Stomach (tissue), 8 donors: ENCODE measurements at regions not wholly inside any gene's neighbourhood (a gene's known extent, or its start where the extent isn't known, plus 50 kb on each side); places are given as distances from the start of the nearest gene placed in this dataset.
"Not testable (repeated sequence)": the region's sequence is repeated elsewhere in the genome, so short reads cannot be mapped to it uniquely, and the experiment has no call there.

Source experiments
- DNase-seq, 2 donors: peaks; one replicate each; pipeline versions ENCODE4 v3.0.0 to v3.0.0-alpha.2; 2013 to 2019
- H3K27ac ChIP-seq, 5 donors: fragments of 200-600 bp in 4 of 5; sonication (generic) in 4 of 5; one replicate each; pipeline ENCODE4 v1.5.1; 2013 to 2019; ENCODE audit warnings: mild to moderate bottlenecking in 1 of 5, moderate library complexity in 1 of 5
- H3K27me3 ChIP-seq, 3 donors: fragments of 200-600 bp; sonication (generic); one replicate each; pipeline ENCODE4 v1.5.1; 2017 to 2019; ENCODE audit warnings: mixed run types in 1 of 3
- H3K36me3 ChIP-seq, 4 donors: fragments of 200-600 bp; sonication (generic); 1 replicate in 3 of 4; 2 replicates in 1 of 4; pipeline ENCODE4 v1.5.1; 2016 to 2019
- H3K4me1 ChIP-seq, 4 donors: fragments of 200-600 bp; sonication (generic); one replicate each; pipeline ENCODE4 v1.5.1; 2016 to 2019
- H3K4me3 ChIP-seq, 4 donors: fragments of 200-600 bp; sonication (generic) in 3 of 4; one replicate each; pipeline ENCODE4 v1.5.1; 2016 to 2019; ENCODE audit warnings: mild to moderate bottlenecking in 1 of 4
- H3K9me3 ChIP-seq, 4 donors: fragments of 200-600 bp; sonication (generic); one replicate each; pipeline ENCODE4 v1.5.1; 2016 to 2019
- CTCF ChIP-seq, 7 experiments: fragments of 450-650 bp in 4 of 7; fragments of 200-600 bp in 3 of 7; sonication (generic) in 3 of 7; IDR thresholded peaks; one replicate each; pipeline ENCODE4 v1.5.1; 2016 to 2019; ENCODE audit warnings: antibody characterized with exemption in 7 of 7, control low read depth in 2 of 7, mild to moderate bottlenecking in 1 of 7
- EP300 ChIP-seq: sonication (generic); formaldehyde crosslinking; IDR thresholded peaks from one replicate; pipeline ENCODE4 v1.6.1; 2017; ENCODE audit warnings: antibody characterized with exemption
- POLR2A ChIP-seq, 4 donors: fragments of 450-650 bp; IDR thresholded peaks; one replicate each; pipeline ENCODE4 v1.6.1; 2016; ENCODE audit warnings: antibody characterized with exemption in 4 of 4, control low read depth in 2 of 4, mild to moderate bottlenecking in 1 of 4, moderate library complexity in 1 of 4
- POLR2AphosphoS5 ChIP-seq, 3 donors: sonication (generic); formaldehyde crosslinking; IDR thresholded peaks; one replicate each; pipeline ENCODE4 v1.6.1; 2016; ENCODE audit warnings: antibody characterized with exemption in 3 of 3
- WGBS, 5 donors: extraction: QIAGEN DNeasy Blood & Tissue Kit in 3 of 5; methylation state at CpG; one replicate each; pipeline versions ENCODE4 v1.1.5 to v1.1.7; 2013 to 2018; 5-methylcytosine and 5-hydroxymethylcytosine counted together
- intact Hi-C: fragments of 100-400 bp; cut with DNase I; formaldehyde crosslinking; loops from one replicate; pipeline ENCODE4 v1.15.1; 2023; ENCODE audit warnings: low total_unique reads
- donor health status: healthy with polysubstance abuse.
- donor health status: Bipolar disorder and iron deficiency.
- donor health status: healthy.

GRCh38 chr17:69695646-69696045, 281.1 kb downstream of the MAP2K6 start:
- H3K4me1 ChIP-seq, result no peaks in the 10 kb centered on the region
- H3K36me3 ChIP-seq, result no peaks in the 10 kb centered on the region
- no peak for DNase-seq
- H3K4me3 ChIP-seq, result no peak overlapping the region
- intact Hi-C loops, result no loop called here
- no peak overlapping the region for H3K27ac ChIP-seq
- H3K27me3 ChIP-seq, result no peaks in the 10 kb centered on the region
- TF ChIP-seq POLR2AphosphoS5 (IDR thresholded peaks at IDR 0.05), result no peak
- no peak for TF ChIP-seq EP300
- TF ChIP-seq CTCF (IDR thresholded peaks at IDR 0.05), result no peak
- TF ChIP-seq POLR2A (IDR thresholded peaks at IDR 0.05), result no peak
- peaks cover 11 to 18% (median 14%) of the 10 kb centered on the region in 4 donors for H3K9me3 ChIP-seq
- WGBS, 5 donors, result 83 to 91% (median 86%) methylated on average over 6 to 7 of the region's 7 CpGs

- Histone ChIP-seq H3K4me1 (no peaks in the 10 kb centered on the region), H3K27me3 (no peaks in the 10 kb centered on the region), H3K36me3 (no peaks in the 10 kb centered on the region), H3K4me3 (no peak overlapping the region), H3K9me3 (peaks cover 11 to 18% (median 14%) of the 10 kb centered on the region in 4 donors), H3K27ac (no peak overlapping the region)
- 56 to 81% (median 73%) methylated on average over 1 of the region's 1 CpG for WGBS, 5 donors
- DNase-seq, result peak in 1 of 2 donors; percentile 60
- TF ChIP-seq CTCF (IDR thresholded peaks at IDR 0.05) (no peak), POLR2AphosphoS5 (IDR thresholded peaks at IDR 0.05) (no peak), EP300 (no peak), POLR2A (IDR thresholded peaks at IDR 0.05) (no peak)
- intact Hi-C loops, result no loop called here
These were observed 282.2 kb downstream of the MAP2K6 start for GRCh38 chr17:69696650-69697049.

- intact Hi-C loops, H3K4me1 ChIP-seq, H3K27ac ChIP-seq, H3K36me3 ChIP-seq, H3K27me3 ChIP-seq, H3K4me3 ChIP-seq, DNase-seq: not testable (repeated sequence)
- H3K9me3 ChIP-seq, result peaks cover 11 to 18% (median 14%) of the 10 kb centered on the region in 4 donors
These were observed 283.9 kb downstream of the MAP2K6 start for GRCh38 chr17:69698352-69698751.

GRCh38 chr17:69702078-69702477, 287.6 kb downstream of the MAP2K6 start:
- 49 to 76% (median 71%) methylated on average over 1 of the region's 1 CpG for WGBS, 5 donors
- Histone ChIP-seq H3K27ac (no peak overlapping the region), H3K36me3 (no peaks in the 10 kb centered on the region), H3K4me1 (no peaks in the 10 kb centered on the region), H3K27me3 (no peaks in the 10 kb centered on the region), H3K4me3 (no peak overlapping the region), H3K9me3 (peaks cover 11 to 18% (median 14%) of the 10 kb centered on the region in 4 donors)
- TF ChIP-seq CTCF (IDR thresholded peaks at IDR 0.05) (no peak), EP300 (no peak), POLR2AphosphoS5 (IDR thresholded peaks at IDR 0.05) (no peak), POLR2A (IDR thresholded peaks at IDR 0.05) (no peak)
- intact Hi-C loops, result no loop called here
- DNase-seq, result no peak

- no peak for DNase-seq
- Histone ChIP-seq H3K9me3 (peaks cover 4 to 8% (median 6%) of the 10 kb centered on the region in 4 donors), H3K27me3 (no peaks in the 10 kb centered on the region), H3K27ac (no peak overlapping the region), H3K36me3 (no peaks in the 10 kb centered on the region), H3K4me3 (no peak overlapping the region), H3K4me1 (no peaks in the 10 kb centered on the region)
- intact Hi-C loops, result no loop called here
- WGBS, 5 donors, result 53 to 88% (median 78%) methylated on average over 1 of the region's 1 CpG
- no peak for TF ChIP-seq EP300
- TF ChIP-seq POLR2A (IDR thresholded peaks at IDR 0.05), result no peak
- no peak for TF ChIP-seq CTCF (IDR thresholded peaks at IDR 0.05)
- TF ChIP-seq POLR2AphosphoS5 (IDR thresholded peaks at IDR 0.05), result no peak
These were observed 289.3 kb downstream of the MAP2K6 start for GRCh38 chr17:69703751-69704150.
